A673 (cell line): ENCODE measurements at regions not wholly inside any gene's neighbourhood (a gene's known extent, or its start where the extent isn't known, plus 50 kb on each side); places are given as distances from the start of the nearest gene placed in this dataset.

ENCODE experiments used
- BruUV-seq: library from RNA; stranded (reverse); fragments of 400-500 nt; replicated peaks from 2 replicates; lab custom pipeline; 2021; lab: Mats Ljungman, UMichigan
- CTCF ChIA-PET: fragments of 300-600 bp; sonication (Branson Sonifier 250); formaldehyde crosslinking; loops from one replicate; lab custom pipeline; 2022; ENCODE audit warnings: antibody characterized with exemption; lab: Charles Lee
- POLR2A ChIA-PET: fragments of 300-600 bp; sonication (Branson Sonifier 250); formaldehyde crosslinking; loops from one replicate; lab custom pipeline; 2022; ENCODE audit warnings: antibody characterized with exemption; ENCODE audit not compliant: low non-redundant PET; lab: Charles Lee
- DNase-seq: peaks from one replicate; pipeline ENCODE4 v3.0.0-alpha.2; 2015; ENCODE audit warnings: low spot score
- H3K27ac ChIP-seq: fragments of 200-600 bp; sonication (generic); 2 replicates; pipeline ENCODE4 v1.5.1; 2016; ENCODE audit warnings: mixed run types, low read depth, mild to moderate bottlenecking, mixed read lengths, antibody characterized with exemption, low read length; ENCODE audit not compliant: poor library complexity, severe bottlenecking
- H3K27me3 ChIP-seq: fragments of 200-600 bp; sonication (generic); replicated peaks from 2 replicates; pipeline ENCODE4 v1.6.1; 2017; ENCODE audit warnings: mixed run types, low read depth, mild to moderate bottlenecking, mixed read lengths, antibody characterized with exemption, low read length; ENCODE audit not compliant: insufficient read depth, poor library complexity
- H3K36me3 ChIP-seq: fragments of 200-600 bp; sonication (generic); 2 replicates; pipeline ENCODE4 v1.6.1; 2016; ENCODE audit warnings: mixed run types, mild to moderate bottlenecking, mixed read lengths, antibody characterized with exemption, low read length; ENCODE audit not compliant: insufficient read depth, poor library complexity, severe bottlenecking
- H3K4me1 ChIP-seq: fragments of 200-600 bp; sonication (generic); 2 replicates; pipeline ENCODE4 v1.6.1; 2017; ENCODE audit warnings: mixed run types, mild to moderate bottlenecking, mixed read lengths, antibody characterized with exemption, low read length; ENCODE audit not compliant: insufficient read depth, poor library complexity, severe bottlenecking
- H3K4me3 ChIP-seq: fragments of 200-600 bp; sonication (generic); 2 replicates; pipeline ENCODE4 v1.5.1; 2016; ENCODE audit warnings: low read depth, mixed run types, mild to moderate bottlenecking, mixed read lengths, low read length; ENCODE audit not compliant: poor library complexity, severe bottlenecking
- H3K9me3 ChIP-seq: fragments of 200-600 bp; sonication (generic); 2 replicates; pipeline ENCODE4 v1.6.1; 2016; ENCODE audit warnings: mixed run types, low read depth, mild to moderate bottlenecking, mixed read lengths, antibody characterized with exemption, low read length; ENCODE audit not compliant: poor library complexity, severe bottlenecking
- EZH2 ChIP-seq: fragments of 200-600 bp; sonication (generic); IDR thresholded peaks from 2 replicates; pipeline ENCODE4 v1.6.1; 2017; ENCODE audit warnings: borderline replicate concordance, low read depth, mild to moderate bottlenecking, mixed read lengths, antibody characterized with exemption, low read length; ENCODE audit not compliant: poor library complexity, severe bottlenecking
- intact Hi-C: fragments of 100-400 bp; cut with micrococcal nuclease; formaldehyde crosslinking; loops from one replicate; pipeline ENCODE4 v1.10.0; 2022; ENCODE audit not compliant: unreplicated experiment
- TF ChIP-seq, protein P1 (sequence below): fragments of 300-800, 200-600 bp; sonication (generic); conservative IDR thresholded peaks from 2 replicates; pipeline ENCODE4 v1.5.1; 2017; ENCODE audit warnings: low read depth, mild to moderate bottlenecking, antibody characterized with exemption, low read length, moderate library complexity, mixed read lengths

DNA sequence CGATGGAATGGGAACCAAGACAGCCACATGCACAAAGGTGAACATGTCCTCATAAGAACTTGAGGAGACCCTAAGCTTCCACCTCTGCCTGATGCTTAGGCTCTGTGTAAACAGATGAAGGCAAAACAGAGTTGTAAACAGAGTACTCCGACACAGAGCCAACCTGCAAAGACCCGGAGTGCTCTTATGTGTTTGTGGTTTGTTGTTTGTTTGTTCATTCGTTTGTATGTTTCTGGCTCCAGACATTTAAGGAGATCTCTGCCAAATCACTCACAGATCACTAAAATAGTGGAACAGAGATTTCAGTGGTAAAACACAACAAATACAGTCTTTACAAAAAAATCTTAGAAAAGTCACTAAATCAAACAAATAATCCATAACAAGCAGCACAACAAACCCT, 294.9 kb downstream of the EIPR1 start:
- H3K9me3 ChIP-seq, result no peaks in the 10 kb centered on the region
- BruUV-seq, result no TSS peak
- intact Hi-C loops, result no loop called here
- no peak overlapping the region for H3K27ac ChIP-seq
- DNase-seq, result no peak
- no peaks in the 10 kb centered on the region for H3K27me3 ChIP-seq
- no peaks in the 10 kb centered on the region for H3K4me1 ChIP-seq
- ChIA-PET CTCF (no interaction called here), POLR2A (no interaction called here)
- H3K4me3 ChIP-seq, result no peak overlapping the region
- no peak for TF ChIP-seq EZH2
- TF ChIP-seq, protein P1, sequence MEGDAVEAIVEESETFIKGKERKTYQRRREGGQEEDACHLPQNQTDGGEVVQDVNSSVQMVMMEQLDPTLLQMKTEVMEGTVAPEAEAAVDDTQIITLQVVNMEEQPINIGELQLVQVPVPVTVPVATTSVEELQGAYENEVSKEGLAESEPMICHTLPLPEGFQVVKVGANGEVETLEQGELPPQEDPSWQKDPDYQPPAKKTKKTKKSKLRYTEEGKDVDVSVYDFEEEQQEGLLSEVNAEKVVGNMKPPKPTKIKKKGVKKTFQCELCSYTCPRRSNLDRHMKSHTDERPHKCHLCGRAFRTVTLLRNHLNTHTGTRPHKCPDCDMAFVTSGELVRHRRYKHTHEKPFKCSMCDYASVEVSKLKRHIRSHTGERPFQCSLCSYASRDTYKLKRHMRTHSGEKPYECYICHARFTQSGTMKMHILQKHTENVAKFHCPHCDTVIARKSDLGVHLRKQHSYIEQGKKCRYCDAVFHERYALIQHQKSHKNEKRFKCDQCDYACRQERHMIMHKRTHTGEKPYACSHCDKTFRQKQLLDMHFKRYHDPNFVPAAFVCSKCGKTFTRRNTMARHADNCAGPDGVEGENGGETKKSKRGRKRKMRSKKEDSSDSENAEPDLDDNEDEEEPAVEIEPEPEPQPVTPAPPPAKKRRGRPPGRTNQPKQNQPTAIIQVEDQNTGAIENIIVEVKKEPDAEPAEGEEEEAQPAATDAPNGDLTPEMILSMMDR, result no peak
- H3K36me3 ChIP-seq, result no peaks in the 10 kb centered on the region

DNA sequence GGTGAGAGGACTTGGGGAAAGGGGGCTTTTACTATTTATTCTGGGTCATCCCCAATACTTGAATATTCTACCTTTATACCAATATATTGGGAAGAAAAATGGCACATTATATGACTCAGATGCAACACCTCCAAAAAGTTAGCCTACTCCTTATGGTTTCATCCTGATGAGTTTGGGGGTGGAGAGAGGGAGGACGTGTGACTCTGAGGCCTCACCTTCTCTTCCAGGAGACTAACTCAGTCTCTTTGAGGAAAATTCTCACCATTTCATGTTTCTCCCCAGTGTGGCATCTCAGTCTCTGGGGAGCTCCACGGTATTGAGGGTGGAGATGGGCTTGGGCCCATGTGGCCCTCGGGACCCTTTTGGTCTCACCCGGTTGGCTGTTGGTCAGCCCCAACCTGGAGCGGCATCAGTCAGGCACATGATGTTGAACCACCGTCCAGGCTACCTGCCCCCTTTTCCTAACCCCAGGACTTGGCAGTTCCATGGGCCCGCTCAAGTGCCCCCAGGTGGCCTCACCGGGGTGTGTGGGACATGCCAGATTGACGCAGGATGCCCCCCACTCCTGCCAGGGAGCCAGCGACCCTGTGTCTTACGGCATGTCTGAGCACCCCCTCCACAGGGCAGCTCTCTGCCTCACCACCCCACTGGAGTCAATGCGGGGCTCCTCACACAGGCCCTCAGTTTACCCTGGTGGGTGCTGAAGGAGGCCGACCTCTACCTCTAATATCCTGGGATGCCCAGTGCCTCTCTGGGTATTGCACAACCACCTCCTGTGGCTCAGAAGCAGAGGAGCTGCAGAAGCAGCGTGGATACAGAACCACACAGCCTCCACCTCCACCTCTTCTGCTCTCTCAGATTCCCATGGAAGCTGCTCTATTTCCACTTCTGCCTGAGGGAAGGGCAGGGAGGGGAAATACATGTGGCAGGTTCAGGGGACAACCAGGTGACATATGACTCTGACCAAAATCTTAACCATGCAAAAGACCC, 297.4 kb downstream of the EIPR1 start:
- Histone ChIP-seq H3K9me3 (no peaks in the 10 kb centered on the region), H3K36me3 (no peaks in the 10 kb centered on the region), H3K27me3 (no peaks in the 10 kb centered on the region), H3K4me3 (no peak overlapping the region), H3K4me1 (no peaks in the 10 kb centered on the region), H3K27ac (no peak overlapping the region)
- intact Hi-C loops, result no loop called here
- no peak for TF ChIP-seq EZH2
- TF ChIP-seq, protein P1, result no peak
- CTCF ChIA-PET, result no interaction called here
- no TSS peak for BruUV-seq
- POLR2A ChIA-PET, result interaction anchor here (0.6 kb wide), 1 partner anchor 118 kb away, joined by 3 read pairs; no protein-coding TSS in a partner anchor
- no peak for DNase-seq

DNA sequence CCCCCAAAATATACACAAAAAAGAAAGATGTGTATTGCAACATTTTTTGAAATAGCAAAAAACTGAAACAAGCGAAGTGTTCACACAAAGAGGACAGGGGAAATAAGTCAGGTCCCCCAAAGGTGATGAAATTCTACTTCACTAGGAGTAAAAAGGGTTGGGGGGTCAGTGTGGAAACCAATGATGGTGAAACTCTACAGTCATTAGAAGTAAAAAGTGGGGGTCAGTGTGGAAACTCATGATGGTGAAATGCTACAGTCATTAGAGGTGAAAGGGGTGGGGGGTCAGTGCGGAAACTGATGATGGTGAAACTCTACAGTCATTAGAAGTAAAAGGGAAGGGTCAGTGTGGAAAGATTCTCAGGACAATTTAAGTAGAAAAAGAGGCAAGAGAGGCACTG, 298.2 kb downstream of the EIPR1 start:
- no peaks in the 10 kb centered on the region for H3K4me1 ChIP-seq
- H3K9me3 ChIP-seq, result no peaks in the 10 kb centered on the region
- intact Hi-C loops, result no loop called here
- ChIA-PET POLR2A (interaction anchor here (0.7 kb wide), 1 partner anchor 432 kb away, joined by 4 read pairs; no protein-coding TSS in a partner anchor), CTCF (no interaction called here)
- BruUV-seq, result no TSS peak
- TF ChIP-seq, protein P1, result no peak
- TF ChIP-seq EZH2, result no peak
- H3K4me3 ChIP-seq, result no peak overlapping the region
- no peak overlapping the region for H3K27ac ChIP-seq
- no peaks in the 10 kb centered on the region for H3K36me3 ChIP-seq
- no peak for DNase-seq
- H3K27me3 ChIP-seq, result no peaks in the 10 kb centered on the region
